ENCODE measurements at regions not wholly inside any gene's neighbourhood (a gene's known extent, or its start where the extent isn't known, plus 50 kb on each side); places are given as distances from the start of the nearest gene placed in this dataset.
"Not testable (repeated sequence)": the region's sequence is repeated elsewhere in the genome, so short reads cannot be mapped to it uniquely, and the experiment has no call there.

- Histone ChIP-seq H3K9ac (ENCODE audit: insufficient read depth, low read length, poor library complexity, severe bottlenecking) (no peak overlapping the region), H3K4me2 (replicated peaks; ENCODE audit: extremely low read depth, low read length, poor library complexity, severe bottlenecking) (no peak overlapping the region), H3K27me3 (ENCODE audit: control insufficient read depth in 2 of 2, insufficient read depth in 2 of 2, low read length in 2 of 2) (no peaks in the 10 kb centered on the region), H3K4me1 (ENCODE audit: control insufficient read depth in 1 of 2, insufficient read depth in 2 of 2, low read length in 2 of 2) (no peaks in the 10 kb centered on the region), H3K79me2 (ENCODE audit: insufficient read depth, low read length) (no peaks in the 10 kb centered on the region), H3K9me3 (replicated peaks in 1 of 2; ENCODE audit: control insufficient read depth in 1 of 2, insufficient read depth in 1 of 2, low read length in 2 of 2) (peaks cover under 1 to 4% of the 10 kb centered on the region in 2 donors), H2AFZ (ENCODE audit: insufficient read depth, low read depth, low read length, poor library complexity, severe bottlenecking) (no peak overlapping the region), H4K20me1 (ENCODE audit: insufficient read depth, low read length) (no peaks in the 10 kb centered on the region), H3K36me3 (replicated peaks in 1 of 2; ENCODE audit: control insufficient read depth in 1 of 2, insufficient read depth in 2 of 2, low read length in 2 of 2) (no peaks in the 10 kb centered on the region), H3K4me3 (replicated peaks in 1 of 3; ENCODE audit: low read depth in 2 of 3, low read length in 3 of 3) (no peak overlapping the region), H3K27ac (ENCODE audit: low read depth in 1 of 2, low read length in 2 of 2) (no peak overlapping the region)
- TF ChIP-seq CTCF (IDR thresholded peaks at IDR 0.05), result no peak
- H3K9me3 Mint-ChIP-seq, result peaks cover 0 to 12% (median 5%) of the 10 kb centered on the region in 7 donors
- intact Hi-C loops (cut with micrococcal nuclease), result no loop called here
- no peak overlapping the region for H3K4me3 Mint-ChIP-seq
- no peak for DNase-seq
- 100% methylated on average over 1 of the region's 4 CpGs for WGBS (ENCODE audit: insufficient coverage)
- H3K36me3 Mint-ChIP-seq, result no peaks in the 10 kb centered on the region
- H3K4me1 Mint-ChIP-seq, result no peaks in the 10 kb centered on the region
- no peak overlapping the region for H3K27ac Mint-ChIP-seq
- H3K27me3 Mint-ChIP-seq (ENCODE audit: low read depth in 3 of 3), result peaks cover 1 to 3% (median 2%) of the 10 kb centered on the region in 3 donors
Measured at GRCh38 chr6:8299034-8299433, 136.3 kb downstream of the SLC35B3 start.

DNA sequence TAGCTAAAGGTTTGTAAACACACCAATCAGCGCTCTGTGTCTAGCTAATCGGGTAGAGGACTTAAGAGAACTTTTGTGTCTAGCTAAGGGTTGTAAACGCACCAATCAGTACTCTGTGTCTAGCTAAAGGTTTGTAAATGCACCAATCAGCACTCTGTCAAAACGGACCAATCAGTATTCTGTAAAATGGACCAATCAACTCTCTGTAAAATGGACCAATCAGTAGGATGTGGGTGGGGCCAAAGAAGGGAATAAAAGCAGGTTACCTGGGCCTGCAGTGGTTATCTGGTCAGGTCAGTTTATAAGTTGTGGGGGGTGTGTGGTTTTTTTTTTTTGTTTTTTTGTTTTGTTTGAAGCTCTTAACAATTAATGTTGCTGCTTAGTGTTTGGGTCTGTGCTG is 152.4 kb downstream of the SLC35B3 start:
- intact Hi-C loops (cut with micrococcal nuclease); H3K9ac ChIP-seq (ENCODE audit: insufficient read depth, low read length, poor library complexity, severe bottlenecking); H3K36me3 Mint-ChIP-seq; H3K4me2 ChIP-seq (replicated peaks; ENCODE audit: extremely low read depth, low read length, poor library complexity, severe bottlenecking); H3K4me1 Mint-ChIP-seq; H2AFZ ChIP-seq (ENCODE audit: insufficient read depth, low read depth, low read length, poor library complexity, severe bottlenecking); H3K9me3 ChIP-seq (replicated peaks in 1 of 2; ENCODE audit: control insufficient read depth in 1 of 2, insufficient read depth in 1 of 2, low read length in 2 of 2); H3K4me1 ChIP-seq (ENCODE audit: control insufficient read depth in 1 of 2, insufficient read depth in 2 of 2, low read length in 2 of 2); H3K27ac ChIP-seq (ENCODE audit: low read depth in 1 of 2, low read length in 2 of 2); H3K27me3 ChIP-seq (ENCODE audit: control insufficient read depth in 2 of 2, insufficient read depth in 2 of 2, low read length in 2 of 2); H3K4me3 ChIP-seq (replicated peaks in 1 of 3; ENCODE audit: low read depth in 2 of 3, low read length in 3 of 3); H3K27ac Mint-ChIP-seq; H3K27me3 Mint-ChIP-seq (ENCODE audit: low read depth in 3 of 3); H3K79me2 ChIP-seq (ENCODE audit: insufficient read depth, low read length); H3K36me3 ChIP-seq (replicated peaks in 1 of 2; ENCODE audit: control insufficient read depth in 1 of 2, insufficient read depth in 2 of 2, low read length in 2 of 2); DNase-seq; H4K20me1 ChIP-seq (ENCODE audit: insufficient read depth, low read length): not testable (repeated sequence)
- Mint-ChIP-seq H3K9me3 (peaks cover 2 to 20% (median 6%) of the 10 kb centered on the region in 7 donors), H3K4me3 (peak overlapping the region in 1 of 2 donors; percentile 17)
- 87% methylated on average over 3 of the region's 4 CpGs for WGBS (ENCODE audit: insufficient coverage)
